ENCODE measurements at regions not wholly inside any gene's neighbourhood (a gene's known extent, or its start where the extent isn't known, plus 50 kb on each side); places are given as distances from the start of the nearest gene placed in this dataset.

DNA sequence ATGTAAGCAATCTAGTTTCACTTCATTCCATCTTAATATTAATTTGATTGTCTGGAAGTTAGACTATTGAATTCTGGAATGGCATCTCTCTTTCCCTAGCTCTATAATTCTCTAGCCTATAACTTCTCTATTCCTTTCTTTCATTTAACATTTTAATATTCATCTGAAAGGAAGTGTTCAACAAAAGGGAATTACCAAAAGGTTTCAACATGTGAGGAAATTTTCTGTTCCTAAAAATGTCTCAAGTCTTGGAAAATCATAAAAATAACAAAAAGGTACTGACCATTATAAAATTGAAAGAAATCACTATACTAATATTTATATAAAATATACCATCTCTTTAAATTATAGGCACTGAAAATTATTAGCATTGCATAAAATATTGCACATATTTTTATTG lies 228.7 kb downstream of the TXNL1 start:
- no peak for TF ChIP-seq BCL11A (IDR thresholded peaks at IDR 0.05; ENCODE audit: low read depth in 2 of 2, low read length in 2 of 2)
- TF ChIP-seq KDM1A (IDR thresholded peaks at IDR 0.05; ENCODE audit: borderline replicate concordance, low read length) = no peak
- no peak for TF ChIP-seq KDM4A (IDR thresholded peaks at IDR 0.05; ENCODE audit: low read depth, low read length, severe bottlenecking)
- TF ChIP-seq, protein P1, sequence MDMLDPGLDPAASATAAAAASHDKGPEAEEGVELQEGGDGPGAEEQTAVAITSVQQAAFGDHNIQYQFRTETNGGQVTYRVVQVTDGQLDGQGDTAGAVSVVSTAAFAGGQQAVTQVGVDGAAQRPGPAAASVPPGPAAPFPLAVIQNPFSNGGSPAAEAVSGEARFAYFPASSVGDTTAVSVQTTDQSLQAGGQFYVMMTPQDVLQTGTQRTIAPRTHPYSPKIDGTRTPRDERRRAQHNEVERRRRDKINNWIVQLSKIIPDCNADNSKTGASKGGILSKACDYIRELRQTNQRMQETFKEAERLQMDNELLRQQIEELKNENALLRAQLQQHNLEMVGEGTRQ (IDR thresholded peaks at IDR 0.05; ENCODE audit: low read length) = no peak
- TF ChIP-seq, protein P2, sequence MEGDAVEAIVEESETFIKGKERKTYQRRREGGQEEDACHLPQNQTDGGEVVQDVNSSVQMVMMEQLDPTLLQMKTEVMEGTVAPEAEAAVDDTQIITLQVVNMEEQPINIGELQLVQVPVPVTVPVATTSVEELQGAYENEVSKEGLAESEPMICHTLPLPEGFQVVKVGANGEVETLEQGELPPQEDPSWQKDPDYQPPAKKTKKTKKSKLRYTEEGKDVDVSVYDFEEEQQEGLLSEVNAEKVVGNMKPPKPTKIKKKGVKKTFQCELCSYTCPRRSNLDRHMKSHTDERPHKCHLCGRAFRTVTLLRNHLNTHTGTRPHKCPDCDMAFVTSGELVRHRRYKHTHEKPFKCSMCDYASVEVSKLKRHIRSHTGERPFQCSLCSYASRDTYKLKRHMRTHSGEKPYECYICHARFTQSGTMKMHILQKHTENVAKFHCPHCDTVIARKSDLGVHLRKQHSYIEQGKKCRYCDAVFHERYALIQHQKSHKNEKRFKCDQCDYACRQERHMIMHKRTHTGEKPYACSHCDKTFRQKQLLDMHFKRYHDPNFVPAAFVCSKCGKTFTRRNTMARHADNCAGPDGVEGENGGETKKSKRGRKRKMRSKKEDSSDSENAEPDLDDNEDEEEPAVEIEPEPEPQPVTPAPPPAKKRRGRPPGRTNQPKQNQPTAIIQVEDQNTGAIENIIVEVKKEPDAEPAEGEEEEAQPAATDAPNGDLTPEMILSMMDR (IDR thresholded peaks at IDR 0.05; ENCODE audit: control extremely low read depth in 1 of 3, insufficient read depth in 1 of 3, low read depth in 1 of 3, low read length in 3 of 3) = no peak
- TF ChIP-seq SP2 (IDR thresholded peaks at IDR 0.05; ENCODE audit: low read length) = no peak
- no peak for TF ChIP-seq PHF8 (conservative IDR thresholded peaks at IDR 0.05; ENCODE audit: low read depth, low read length)
- Histone ChIP-seq H3K79me2 (ENCODE audit: control insufficient read depth in 1 of 2, insufficient read depth in 2 of 2, low read length in 2 of 2) (no peaks in the 10 kb centered on the region), H3K23ac (ENCODE audit: insufficient read length) (no peak overlapping the region), H3K4me1 (replicated peaks in 1 of 4; ENCODE audit: control insufficient read depth in 3 of 4, insufficient read depth in 4 of 4, low read length in 3 of 4) (peaks cover 0 to 7% (median 4%) of the 10 kb centered on the region in 4 experiments; a peak in 2 of 7 replicates), H4K8ac (ENCODE audit: extremely low read depth, insufficient read depth, low read length) (no peak overlapping the region), H3K56ac (replicated peaks; ENCODE audit: insufficient read length, low read depth, low read length) (no peak overlapping the region), H4K5ac (ENCODE audit: insufficient read length, low read depth, low read length) (no peak overlapping the region), H3K4me2 (ENCODE audit: insufficient read depth in 1 of 2, low read depth in 2 of 2, low read length in 2 of 2) (no peak overlapping the region), H3K27ac (ENCODE audit: low read depth, low read length) (no peak overlapping the region), H4K91ac (replicated peaks; ENCODE audit: insufficient read length, low read length) (no peak overlapping the region), H2BK15ac (ENCODE audit: low read length) (no peak overlapping the region), H2BK5ac (ENCODE audit: low read depth, low read length) (no peak overlapping the region), H3K36me3 (ENCODE audit: control insufficient read depth in 2 of 4, insufficient read depth in 4 of 4, low read length in 3 of 4) (no peaks in the 10 kb centered on the region; a peak in 2 of 8 replicates), H3K79me1 (ENCODE audit: low read depth, low read length) (no peaks in the 10 kb centered on the region), H3K27me3 (replicated peaks in 1 of 4; ENCODE audit: control insufficient read depth in 3 of 4, extremely low read depth in 1 of 4, insufficient read depth in 3 of 4, low read length in 3 of 4) (no peaks in the 10 kb centered on the region), H2AFZ (ENCODE audit: low read length) (no peak overlapping the region), H3K4ac (replicated peaks; ENCODE audit: insufficient read length, low read depth, low read length) (no peak overlapping the region), H3K9me3 (ENCODE audit: insufficient read depth in 2 of 2, low read depth in 1 of 2, low read length in 1 of 2) (peaks cover under 1 to 6% of the 10 kb centered on the region in 2 experiments; a peak in 2 of 4 replicates), H4K20me1 (replicated peaks in 1 of 2; ENCODE audit: control insufficient read depth in 1 of 2, insufficient read depth in 2 of 2, low read length in 2 of 2) (no peaks in the 10 kb centered on the region), H2AK5ac (ENCODE audit: low read depth, low read length) (no peak overlapping the region), H2BK120ac (replicated peaks; ENCODE audit: low read depth, low read length) (no peak overlapping the region), H2BK20ac (ENCODE audit: low read length) (no peak overlapping the region), H3K4me3 (ENCODE audit: extremely low read depth in 1 of 4, insufficient read depth in 2 of 4, low read depth in 3 of 4, low read length in 4 of 4) (no peak overlapping the region), H3K14ac (ENCODE audit: insufficient read length) (no peak overlapping the region), H3K23me2 (ENCODE audit: low read depth, low read length) (no peaks in the 10 kb centered on the region), H3K18ac (ENCODE audit: extremely low read depth, low read length) (no peak overlapping the region), H3K9ac (replicated peaks in 1 of 4; ENCODE audit: extremely low read depth in 1 of 4, low read depth in 3 of 4, low read length in 3 of 4) (no peak overlapping the region), H2BK12ac (ENCODE audit: low read depth, low read length) (no peak overlapping the region)
- no peak for FAIRE-seq
- no peak for DNase-seq (ENCODE audit: low read depth in 1 of 2, low spot score in 2 of 2)
- POLR2A ChIA-PET (ENCODE audit: partially characterized antibody) = no interaction called here
- CTCF ChIA-PET (ENCODE audit: partially characterized antibody) = interaction anchor here (1.6 kb wide), 1 partner anchor 10 kb away, joined by 3 read pairs; no protein-coding TSS in a partner anchor

Measured in H1 (cell line).